Upper lobe of left lung (tissue), 6 donors: ENCODE measurements at regions not wholly inside any gene's neighbourhood (a gene's known extent, or its start where the extent isn't known, plus 50 kb on each side); places are given as distances from the start of the nearest gene placed in this dataset.

ENCODE experiments used
- ATAC-seq, 2 donors: fragments of 200-7000 bp; cut with Tn5 transposase; one replicate each; pipeline ENCODE4 v1.9.1; 2022; ENCODE audit warnings: mild to moderate bottlenecking in 2 of 2, moderate library complexity in 2 of 2; ENCODE audit not compliant: low FRiP score in 2 of 2
- DNase-seq, 2 donors: peaks; one replicate each; pipeline ENCODE4 v3.0.0-alpha.2; 2019 to 2020
- H3K27ac ChIP-seq, 4 donors: fragments of 200-600 bp; sonication (generic); one replicate each; pipeline ENCODE4 v1.5.1; 2016 to 2019
- H3K27me3 ChIP-seq, 4 donors: fragments of 200-600 bp; sonication (generic); one replicate each; pipeline ENCODE4 v1.5.1; 2017 to 2019
- H3K36me3 ChIP-seq, 4 donors: fragments of 200-600 bp; sonication (generic); one replicate each; pipeline ENCODE4 v1.5.1; 2016 to 2019
- H3K4me1 ChIP-seq, 4 donors: fragments of 200-600 bp; sonication (generic); one replicate each; pipeline ENCODE4 v1.5.1; 2018 to 2019
- H3K4me3 ChIP-seq, 4 donors: fragments of 200-600 bp; sonication (generic); one replicate each; pipeline ENCODE4 v1.5.1; 2017 to 2019; ENCODE audit warnings: mild to moderate bottlenecking in 2 of 4, moderate library complexity in 1 of 4
- H3K9me3 ChIP-seq, 4 donors: fragments of 200-600 bp; sonication (generic); one replicate each; pipeline ENCODE4 v1.5.1; 2018 to 2019
- CTCF ChIP-seq, 6 experiments: fragments of 450-650 bp in 4 of 6; fragments of 200-600 bp in 2 of 6; sonication (generic) in 2 of 6; IDR thresholded peaks; one replicate each; pipeline ENCODE4 v1.5.1; 2016 to 2019; ENCODE audit warnings: antibody characterized with exemption in 6 of 6
- EP300 ChIP-seq, 4 donors: sonication (generic); formaldehyde crosslinking; IDR thresholded peaks; one replicate each; pipeline ENCODE4 v1.5.1; 2017; ENCODE audit warnings: antibody characterized with exemption in 4 of 4, control low read depth in 2 of 4
- POLR2A ChIP-seq, 4 donors: fragments of 450-650 bp; IDR thresholded peaks; one replicate each; pipeline ENCODE4 v1.5.1; 2016 to 2017; ENCODE audit warnings: antibody characterized with exemption in 4 of 4, mild to moderate bottlenecking in 2 of 4
- POLR2AphosphoS5 ChIP-seq, 2 donors: sonication (generic); formaldehyde crosslinking; IDR thresholded peaks; one replicate each; pipeline ENCODE4 v1.5.1; 2017; ENCODE audit warnings: antibody characterized with exemption in 2 of 2
- WGBS, 2 donors: methylation state at CpG; one replicate each; pipeline ENCODE4 v1.1.5; 2017 to 2018; 5-methylcytosine and 5-hydroxymethylcytosine counted together
- donor health status: DM: no; HTN: no; CAD: no; lungs with moderate emphysema.
- donor health status: DM: no; HTN: yes; CAD: no; lungs with severe emphysema.

DNA sequence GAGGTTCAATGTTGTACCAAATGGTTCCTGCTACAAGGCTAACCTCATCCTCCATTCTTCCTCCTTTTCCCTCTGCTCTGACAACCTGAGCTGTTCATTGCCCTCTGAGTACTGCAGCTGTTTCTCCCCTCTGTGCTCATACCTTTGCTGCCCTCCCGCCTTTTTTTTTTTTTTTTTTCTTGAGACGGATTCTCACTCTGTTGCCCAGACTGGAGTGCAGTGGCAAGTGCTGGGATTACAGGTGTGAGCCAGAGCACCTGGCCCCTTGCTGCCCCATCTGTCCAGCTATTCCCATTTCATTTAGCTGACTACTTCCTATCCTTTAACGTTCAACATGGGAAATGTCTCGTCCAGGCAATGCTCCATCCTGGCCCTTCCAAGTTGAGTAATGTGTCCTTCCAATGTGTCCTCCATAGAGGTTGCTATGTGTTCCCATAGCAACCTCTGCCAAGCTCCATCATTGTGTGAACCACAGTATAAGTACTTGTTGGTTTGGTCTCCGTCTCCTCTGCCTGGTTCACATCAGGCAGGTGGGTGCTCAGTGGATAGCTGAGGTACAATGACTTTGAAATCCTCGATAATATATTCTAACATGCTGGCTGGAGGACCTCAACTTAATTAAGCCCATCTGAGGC is 179.9 kb upstream of the ANKRD28 start:
- no peaks in the 10 kb centered on the region for H3K4me1 ChIP-seq
- ATAC-seq: no peak

GRCh38 chr3:15978801-15979200 is 181.0 kb upstream of the ANKRD28 start:
- Histone ChIP-seq H3K27me3 (no peaks in the 10 kb centered on the region), H3K27ac (no peak overlapping the region), H3K9me3 (no peaks in the 10 kb centered on the region), H3K4me1 (no peaks in the 10 kb centered on the region), H3K4me3 (no peak overlapping the region), H3K36me3 (no peaks in the 10 kb centered on the region)
- DNase-seq (no peak), ATAC-seq (no peak)
- WGBS, 2 donors: 94 to 97% methylated on average over 2 of the region's 2 CpGs
- no peak for TF ChIP-seq POLR2A (IDR thresholded peaks at IDR 0.05)
- no peak for TF ChIP-seq POLR2AphosphoS5 (IDR thresholded peaks at IDR 0.05)
- no peak for TF ChIP-seq EP300 (IDR thresholded peaks at IDR 0.05)
- TF ChIP-seq CTCF (IDR thresholded peaks at IDR 0.05): no peak

More for the DNA sequence above, 179.9 kb upstream of the ANKRD28 start:
- H3K4me3 ChIP-seq: no peak overlapping the region
- H3K9me3 ChIP-seq: no peaks in the 10 kb centered on the region
- no peak for DNase-seq
- no peak overlapping the region for H3K27ac ChIP-seq
- H3K27me3 ChIP-seq: no peaks in the 10 kb centered on the region
- 79 to 88% methylated on average over 6 of the region's 6 CpGs for WGBS, 2 donors
- H3K36me3 ChIP-seq: no peaks in the 10 kb centered on the region
- no peak for TF ChIP-seq POLR2AphosphoS5 (IDR thresholded peaks at IDR 0.05)
- TF ChIP-seq CTCF (IDR thresholded peaks at IDR 0.05): no peak
- no peak for TF ChIP-seq EP300 (IDR thresholded peaks at IDR 0.05)
- TF ChIP-seq POLR2A (IDR thresholded peaks at IDR 0.05): no peak

GRCh38 chr3:15979495-15979894 is 181.7 kb upstream of the ANKRD28 start:
- no peaks in the 10 kb centered on the region for H3K4me1 ChIP-seq
- TF ChIP-seq EP300 (IDR thresholded peaks at IDR 0.05) (no peak), POLR2A (IDR thresholded peaks at IDR 0.05) (no peak), CTCF (IDR thresholded peaks at IDR 0.05) (no peak), POLR2AphosphoS5 (IDR thresholded peaks at IDR 0.05) (no peak)
- H3K9me3 ChIP-seq: no peaks in the 10 kb centered on the region
- WGBS, 2 donors: 57 to 70% methylated on average over 2 of the region's 2 CpGs
- ATAC-seq (peak; percentile 66 to 74), DNase-seq (peak in 1 of 2 donors; percentile 21)
- H3K36me3 ChIP-seq: no peaks in the 10 kb centered on the region
- no peaks in the 10 kb centered on the region for H3K27me3 ChIP-seq
- H3K4me3 ChIP-seq: no peak overlapping the region
- H3K27ac ChIP-seq: no peak overlapping the region

DNA sequence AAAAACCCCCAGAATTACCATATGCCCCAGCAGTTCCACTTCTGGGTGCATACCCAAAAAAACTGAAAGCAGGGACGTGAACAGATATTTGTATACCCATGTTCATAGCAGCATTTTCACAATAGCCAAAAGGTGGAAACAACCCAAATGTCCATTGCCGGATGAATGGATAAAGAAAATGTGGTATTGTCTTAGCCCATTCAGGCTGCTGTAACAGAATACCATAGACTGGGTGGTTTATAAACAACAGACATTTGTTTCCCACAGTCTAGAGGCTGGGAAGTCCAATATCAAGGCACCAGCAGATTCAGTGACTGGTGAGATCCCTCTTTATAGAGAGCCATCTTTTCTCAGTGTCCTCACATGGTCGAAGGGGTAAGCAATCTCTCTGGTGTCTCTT is 182.1 kb upstream of the ANKRD28 start:
- WGBS, 2 donors: 93 to 95% methylated on average over 3 of the region's 3 CpGs

More for the DNA sequence above, 182.1 kb upstream of the ANKRD28 start:
- no peak for TF ChIP-seq POLR2AphosphoS5 (IDR thresholded peaks at IDR 0.05)
- no peak for TF ChIP-seq POLR2A (IDR thresholded peaks at IDR 0.05)
- no peak for TF ChIP-seq CTCF (IDR thresholded peaks at IDR 0.05)
- no peak for TF ChIP-seq EP300 (IDR thresholded peaks at IDR 0.05)
- H3K9me3 ChIP-seq: no peaks in the 10 kb centered on the region
- ATAC-seq (no peak), DNase-seq (no peak)
- H3K27me3 ChIP-seq: no peaks in the 10 kb centered on the region
- H3K4me1 ChIP-seq: no peaks in the 10 kb centered on the region
- no peaks in the 10 kb centered on the region for H3K36me3 ChIP-seq
- H3K4me3 ChIP-seq: no peak overlapping the region
- no peak overlapping the region for H3K27ac ChIP-seq
